PC-3 (cell line): ENCODE measurements at regions not wholly inside any gene's neighbourhood (a gene's known extent, or its start where the extent isn't known, plus 50 kb on each side); places are given as distances from the start of the nearest gene placed in this dataset.

ENCODE experiments used
- CTCF ChIP-seq: fragments of 300-600 bp; sonication (generic); conservative IDR thresholded peaks from 2 replicates; pipeline ENCODE4 v1.5.1; 2017; ENCODE audit warnings: antibody characterized with exemption, low read depth, mild to moderate bottlenecking, low read length
- EZH2 ChIP-seq: fragments of 300-600 bp; sonication (generic); IDR thresholded peaks from one replicate; pipeline ENCODE4 v1.6.1; 2017; ENCODE audit warnings: antibody characterized with exemption, mild to moderate bottlenecking, low read length; ENCODE audit not compliant: unreplicated experiment

- no peak for TF ChIP-seq CTCF
- TF ChIP-seq EZH2, result no peak
Measured at GRCh38 chr18:34511435-34511834, 198.7 kb upstream of the DTNA start.
